Transverse colon (tissue), 4 donors: ENCODE measurements at regions not wholly inside any gene's neighbourhood (a gene's known extent, or its start where the extent isn't known, plus 50 kb on each side); places are given as distances from the start of the nearest gene placed in this dataset.

Experiments
- DNase-seq: peaks from one replicate; pipeline ENCODE4 v3.0.0-alpha.2; 2019
- H3K27ac ChIP-seq, 4 donors: fragments of 200-600 bp; sonication (generic); 2 replicates each; pipeline ENCODE4 v1.5.1; 2016 to 2018; ENCODE audit warnings: inconsistent platforms in 4 of 4
- H3K27me3 ChIP-seq: fragments of 200-600 bp; sonication (generic); 2 replicates; pipeline ENCODE4 v1.5.1; 2017; ENCODE audit warnings: inconsistent platforms
- H3K36me3 ChIP-seq, 4 donors: fragments of 200-600 bp; sonication (generic); 2 replicates each; pipeline ENCODE4 v1.5.1; 2017 to 2019; ENCODE audit warnings: inconsistent platforms in 4 of 4
- H3K4me1 ChIP-seq, 4 donors: fragments of 200-600 bp; sonication (generic); 2 replicates each; pipeline ENCODE4 v1.5.1; 2017 to 2020; ENCODE audit warnings: inconsistent platforms in 4 of 4
- H3K4me3 ChIP-seq, 4 donors: fragments of 200-600 bp; sonication (generic); 1 replicate in 1 of 4; 2 replicates in 3 of 4; pipeline versions ENCODE4 v1.5.1 to v1.6.1; 2017 to 2019; ENCODE audit warnings: inconsistent platforms in 4 of 4
- H3K9me3 ChIP-seq, 2 donors: fragments of 200-600 bp; sonication (generic); 2 replicates each; pipeline ENCODE4 v1.5.1; 2017 to 2019; ENCODE audit warnings: inconsistent platforms in 2 of 2
- CTCF ChIP-seq, 5 experiments: fragments of 200-600 bp in 3 of 5; fragments of 450-650 bp in 2 of 5; sonication (generic) in 3 of 5; IDR thresholded peaks; 1 replicate in 2 of 5; 2 replicates in 3 of 5; pipeline ENCODE4 v1.5.1; 2016 to 2017; ENCODE audit warnings: antibody characterized with exemption in 5 of 5, inconsistent platforms in 3 of 5, mild to moderate bottlenecking in 2 of 5, moderate library complexity in 1 of 5
- EP300 ChIP-seq: sonication (generic); formaldehyde crosslinking; IDR thresholded peaks from one replicate; pipeline ENCODE4 v1.6.1; 2017; ENCODE audit warnings: antibody characterized with exemption, low read depth
- POLR2A ChIP-seq: fragments of 450-650 bp; IDR thresholded peaks from one replicate; pipeline ENCODE4 v1.6.1; 2016; ENCODE audit warnings: antibody characterized with exemption, mild to moderate bottlenecking, moderate library complexity
- POLR2AphosphoS5 ChIP-seq, 3 donors: sonication (generic); formaldehyde crosslinking; IDR thresholded peaks; one replicate each; pipeline ENCODE4 v1.6.1; 2016; ENCODE audit warnings: antibody characterized with exemption in 3 of 3
- WGBS, 2 donors: methylation state at CpG; one replicate each; pipeline ENCODE4 v1.1.5; 2018; ENCODE audit warnings: low coverage in 1 of 2; 5-methylcytosine and 5-hydroxymethylcytosine counted together
- in situ Hi-C, 4 donors: fragments of 200-750 bp; cut with MboI; loops; one replicate each; pipeline versions ENCODE4 v1.15.0 to v1.15.1; 2017; ENCODE audit warnings: low sequenced_read_pairs in 3 of 4, low pct_ligation_motif_present in 1 of 4, low pct_unique_long_range_greater_than_20kb in 1 of 4
- intact Hi-C: fragments of 100-400 bp; cut with DNase I; formaldehyde crosslinking; loops from one replicate; pipeline ENCODE4 v1.15.1; 2023; ENCODE audit warnings: low total_unique reads

GRCh38 chr20:16965401-16965800 is 217.2 kb downstream of the OTOR start:
- Histone ChIP-seq H3K27me3 (no peaks in the 10 kb centered on the region), H3K4me1 (no peaks in the 10 kb centered on the region), H3K9me3 (no peaks in the 10 kb centered on the region), H3K36me3 (no peaks in the 10 kb centered on the region), H3K4me3 (no peak overlapping the region), H3K27ac (no peak overlapping the region)
- in situ Hi-C loops (no loop called here), intact Hi-C loops (no loop called here)
- WGBS, 2 donors = 51 to 59% methylated on average over 2 of the region's 2 CpGs
- no peak for DNase-seq
- TF ChIP-seq EP300 (no peak), CTCF (IDR thresholded peaks at IDR 0.05) (no peak)

- TF ChIP-seq POLR2AphosphoS5 (IDR thresholded peaks at IDR 0.05) (no peak), POLR2A (no peak), CTCF (IDR thresholded peaks at IDR 0.05) (no peak)
- Histone ChIP-seq H3K27ac (no peak overlapping the region), H3K4me1 (no peaks in the 10 kb centered on the region), H3K9me3 (no peaks in the 10 kb centered on the region), H3K36me3 (no peaks in the 10 kb centered on the region), H3K27me3 (no peaks in the 10 kb centered on the region), H3K4me3 (no peak overlapping the region)
- 73 to 81% methylated on average over 3 of the region's 3 CpGs for WGBS, 2 donors
- no peak for DNase-seq
- in situ Hi-C loops = no loop called here
- intact Hi-C loops = no loop called here
Measured at GRCh38 chr20:16966276-16966880, 218.2 kb downstream of the OTOR start.

GRCh38 chr20:16968099-16968498 is 219.9 kb downstream of the OTOR start:
- no peak overlapping the region for H3K4me3 ChIP-seq
- in situ Hi-C loops = no loop called here
- DNase-seq = no peak
- intact Hi-C loops = no loop called here
- no peaks in the 10 kb centered on the region for H3K36me3 ChIP-seq
- no peak overlapping the region for H3K27ac ChIP-seq
- 27 to 60% methylated on average over 2 to 3 of the region's 3 CpGs for WGBS, 2 donors
- H3K9me3 ChIP-seq = no peaks in the 10 kb centered on the region
- no peaks in the 10 kb centered on the region for H3K4me1 ChIP-seq
- no peaks in the 10 kb centered on the region for H3K27me3 ChIP-seq
- no peak for TF ChIP-seq EP300
- TF ChIP-seq POLR2AphosphoS5 (IDR thresholded peaks at IDR 0.05) = no peak
- no peak for TF ChIP-seq CTCF (IDR thresholded peaks at IDR 0.05)
- TF ChIP-seq POLR2A = no peak

GRCh38 chr20:16970776-16971175 is 222.6 kb downstream of the OTOR start:
- Histone ChIP-seq H3K9me3 (no peaks in the 10 kb centered on the region), H3K36me3 (no peaks in the 10 kb centered on the region), H3K27me3 (no peaks in the 10 kb centered on the region), H3K4me3 (no peak overlapping the region), H3K4me1 (no peaks in the 10 kb centered on the region), H3K27ac (no peak overlapping the region)
- in situ Hi-C loops (no loop called here), intact Hi-C loops (no loop called here)
- TF ChIP-seq EP300 (no peak), POLR2A (no peak), POLR2AphosphoS5 (IDR thresholded peaks at IDR 0.05) (no peak), CTCF (IDR thresholded peaks at IDR 0.05) (no peak)
- no peak for DNase-seq
- WGBS, 2 donors = 58 to 70% methylated on average over 3 of the region's 3 CpGs
